WI38 (cell line): ENCODE measurements at regions not wholly inside any gene's neighbourhood (a gene's known extent, or its start where the extent isn't known, plus 50 kb on each side); places are given as distances from the start of the nearest gene placed in this dataset.
"Not testable (repeated sequence)": the region's sequence is repeated elsewhere in the genome, so short reads cannot be mapped to it uniquely, and the experiment has no call there.

Source experiments
- H3K4me3 ChIP-seq: 2 replicates; pipeline ENCODE4 v1.5.1; 2011; ENCODE audit warnings: low read depth, mild to moderate bottlenecking, control low read depth, low read length

DNA sequence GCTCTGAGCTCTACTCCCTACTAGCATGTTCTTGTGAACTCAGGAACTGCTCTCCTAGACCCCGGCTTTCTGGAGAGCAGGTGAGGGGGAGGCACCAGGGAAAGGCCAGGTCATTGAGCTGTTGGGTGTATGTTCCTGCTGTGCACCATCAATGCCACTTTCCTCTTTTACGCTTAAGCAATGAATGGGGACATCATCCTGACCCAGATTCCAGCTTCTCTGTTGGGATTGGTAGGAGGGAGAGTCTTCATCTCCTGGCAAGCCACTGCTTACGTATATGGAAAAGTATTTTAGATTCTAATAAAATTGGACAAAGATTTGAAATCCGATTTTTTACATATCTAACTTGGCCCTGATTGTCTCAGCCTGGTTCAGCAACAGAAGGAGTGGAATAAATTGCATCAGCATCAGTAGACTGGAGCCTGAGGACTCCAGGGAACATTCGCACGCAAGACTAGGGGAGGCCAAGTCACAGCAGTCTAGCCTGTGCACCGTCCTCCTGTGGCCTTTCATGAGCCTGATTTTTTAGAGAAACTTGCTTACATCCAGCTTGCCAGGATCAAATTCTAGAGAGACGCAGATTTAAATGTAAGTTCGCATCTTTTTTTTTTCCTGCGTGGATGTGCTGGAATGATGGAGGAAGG, 439.3 kb downstream of the RPIA start:
- not testable (repeated sequence) for H3K4me3 ChIP-seq

DNA sequence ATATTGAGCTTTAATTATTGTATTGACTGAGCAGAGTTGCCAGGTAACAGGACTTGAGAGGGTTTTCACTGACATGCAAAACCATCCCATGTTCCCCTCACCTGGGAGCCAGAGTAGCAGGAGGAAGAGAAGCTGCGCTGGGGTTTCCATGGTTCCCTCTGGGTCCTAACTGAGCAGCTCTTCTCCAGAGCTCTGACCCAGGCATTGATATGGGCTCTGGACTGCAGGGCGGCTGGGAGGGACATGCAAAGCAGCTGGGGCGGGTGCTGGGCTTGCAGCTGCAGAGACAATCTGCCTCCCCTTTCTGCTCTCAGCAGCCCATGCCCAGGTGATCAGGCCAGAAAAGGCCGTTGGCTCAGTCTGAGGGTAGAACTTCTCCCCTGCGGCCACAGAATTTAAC, 451.5 kb downstream of the RPIA start:
- not testable (repeated sequence) for H3K4me3 ChIP-seq

DNA sequence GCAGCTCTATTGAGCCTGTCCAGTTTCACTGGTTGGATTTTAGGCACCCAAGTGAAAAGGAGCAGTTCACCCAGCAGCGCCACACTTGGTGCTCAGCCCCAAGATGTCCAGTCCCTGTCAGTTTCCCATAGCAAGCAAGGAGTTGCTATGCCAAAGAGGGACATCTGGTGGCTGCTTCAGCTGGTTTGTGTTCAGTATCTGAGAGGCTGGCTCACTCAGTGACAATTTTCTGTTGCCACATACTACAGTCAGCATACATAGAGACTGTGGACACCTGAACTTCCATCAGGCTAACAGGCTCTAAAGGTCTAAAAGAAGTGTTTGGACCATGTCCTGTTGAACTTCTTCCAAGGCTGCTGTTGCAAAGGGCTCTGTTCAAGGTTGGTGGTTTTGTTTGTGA, 453.9 kb downstream of the RPIA start:
- H3K4me3 ChIP-seq: not testable (repeated sequence)

DNA sequence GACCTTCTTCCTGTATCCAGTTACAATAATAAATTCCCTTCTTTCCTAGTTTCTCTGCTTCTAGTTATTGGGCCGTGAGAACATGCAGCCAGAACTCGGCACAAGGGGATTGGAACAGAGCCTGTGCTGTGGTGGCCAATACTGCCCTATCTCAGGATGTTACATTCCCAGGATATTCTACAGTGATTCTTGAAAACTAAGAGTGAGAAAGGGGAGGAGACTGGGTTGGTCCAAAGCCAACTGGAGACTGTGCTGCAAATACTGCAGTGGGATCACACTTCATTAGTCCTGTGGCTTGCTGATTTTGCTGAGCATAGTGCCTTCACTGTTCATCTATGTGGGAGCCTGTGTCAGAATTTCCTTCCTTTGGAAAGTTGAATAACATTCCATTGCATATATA, 456.8 kb downstream of the RPIA start:
- H3K4me3 ChIP-seq: not testable (repeated sequence)

DNA sequence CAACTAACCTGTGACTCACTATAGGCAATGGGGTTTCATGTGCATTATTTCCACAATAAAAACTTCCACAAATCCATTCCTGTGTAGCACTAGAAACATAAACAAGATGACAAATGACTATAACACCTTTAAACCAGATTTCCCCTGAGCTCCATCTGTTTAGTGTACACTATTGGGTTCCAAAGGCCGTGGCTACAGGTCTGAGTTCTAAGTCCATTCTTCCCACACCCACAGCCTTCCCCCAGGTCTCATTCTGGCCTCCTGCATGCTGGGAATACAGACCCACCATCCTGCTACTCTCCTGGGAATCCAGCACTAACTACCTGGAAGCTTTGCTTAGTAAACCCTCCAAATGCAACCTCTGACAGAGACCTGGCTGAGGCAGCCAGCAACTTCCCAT, 460.2 kb downstream of the RPIA start:
- not testable (repeated sequence) for H3K4me3 ChIP-seq

DNA sequence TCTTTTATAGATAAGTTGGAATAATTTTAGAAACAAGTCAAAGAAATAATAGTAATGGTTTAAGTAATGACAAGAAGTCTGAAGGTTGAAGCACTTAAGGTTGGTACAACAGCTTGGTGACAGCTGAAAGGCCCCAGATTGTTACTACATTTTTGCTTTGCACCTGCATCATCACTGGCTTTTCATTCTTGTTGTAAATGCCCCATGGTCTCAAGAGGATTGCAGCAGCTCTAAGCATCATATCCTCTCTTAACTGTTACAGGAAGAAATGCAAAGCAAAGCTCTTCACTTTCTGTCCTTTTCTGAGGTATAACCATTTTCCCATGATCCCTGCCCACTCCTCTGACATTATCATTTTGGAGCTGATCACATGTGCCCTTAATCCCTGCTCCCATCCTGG, 461.0 kb downstream of the RPIA start:
- H3K4me3 ChIP-seq: not testable (repeated sequence)

DNA sequence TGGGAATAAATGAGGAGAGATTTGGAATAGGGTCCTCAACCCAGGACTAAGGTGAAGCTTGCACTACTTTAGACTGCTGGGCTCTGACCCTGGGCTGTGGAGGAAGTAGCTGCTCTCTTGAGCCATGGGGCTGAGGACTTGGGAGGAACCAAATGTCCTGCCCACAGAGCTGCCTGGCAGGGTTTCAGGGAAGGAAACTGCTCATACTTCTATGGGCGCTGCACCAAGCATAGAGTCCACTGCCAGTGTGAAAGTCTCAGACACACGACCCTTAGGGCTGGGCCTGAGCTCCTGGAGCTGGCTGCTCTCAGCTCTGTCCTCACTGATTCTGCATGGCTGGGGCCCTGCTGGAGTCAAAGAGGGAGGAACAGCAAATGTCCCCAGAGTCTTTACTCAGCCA, 461.7 kb downstream of the RPIA start:
- H3K4me3 ChIP-seq: not testable (repeated sequence)

DNA sequence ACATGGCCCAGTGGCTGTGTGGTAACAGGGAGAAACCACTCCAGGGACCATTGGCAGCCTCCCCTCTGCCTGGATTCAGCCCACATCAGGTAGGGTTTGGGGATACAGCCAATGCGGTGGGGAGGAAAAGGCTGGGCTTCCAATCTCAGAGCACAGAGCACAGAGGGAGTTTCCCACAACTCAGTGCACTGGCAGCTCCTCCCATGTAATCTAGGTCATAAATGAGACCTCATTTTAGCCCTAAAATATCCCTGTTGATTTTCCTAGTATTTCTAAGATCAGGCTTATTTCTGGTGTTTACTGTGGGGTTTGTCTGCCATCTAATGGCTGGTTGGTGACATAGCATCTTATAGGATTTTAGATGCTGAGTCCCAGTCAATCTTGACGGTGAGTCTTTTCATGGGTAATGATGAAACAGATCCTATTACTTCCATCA, 462.8 kb downstream of the RPIA start:
- not testable (repeated sequence) for H3K4me3 ChIP-seq

DNA sequence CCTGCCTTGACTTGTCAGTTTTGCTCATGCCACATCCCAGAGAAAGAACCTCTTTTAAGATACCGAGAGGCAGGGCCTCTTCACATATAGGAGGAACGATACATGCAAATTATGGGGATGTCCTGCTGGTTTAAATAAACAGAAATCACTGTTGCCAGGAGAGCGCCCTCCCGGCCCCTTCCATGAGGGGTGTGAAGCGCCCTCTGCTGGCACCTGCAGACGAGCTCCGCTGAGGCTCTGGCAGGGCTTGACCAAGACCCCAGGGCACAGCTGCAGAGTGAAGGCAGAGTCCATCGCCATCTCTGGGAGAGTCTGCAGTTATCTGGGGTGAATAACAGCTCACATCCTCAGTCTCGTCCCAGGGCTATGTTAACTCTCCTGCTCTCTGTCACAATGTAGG, 468.8 kb downstream of the RPIA start:
- not testable (repeated sequence) for H3K4me3 ChIP-seq

DNA sequence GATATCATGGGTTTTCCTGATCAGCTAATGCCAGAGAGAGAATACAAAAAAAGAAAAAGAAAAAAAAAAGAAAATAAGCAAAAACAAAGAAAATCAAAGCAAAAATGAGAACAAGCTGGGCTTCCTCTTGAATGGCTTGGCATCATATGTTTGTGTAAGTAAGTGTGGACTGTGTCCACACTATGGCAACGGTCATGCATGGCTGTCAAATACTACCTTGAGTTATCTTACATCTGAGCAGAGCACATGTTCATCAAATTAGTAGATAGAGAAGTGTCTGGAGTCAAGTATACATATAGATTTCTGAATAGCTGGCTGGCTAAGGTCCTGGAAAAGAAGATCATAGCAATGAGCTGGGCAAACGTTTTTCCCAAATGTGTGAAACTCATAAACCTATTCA, 470.2 kb downstream of the RPIA start:
- not testable (repeated sequence) for H3K4me3 ChIP-seq

DNA sequence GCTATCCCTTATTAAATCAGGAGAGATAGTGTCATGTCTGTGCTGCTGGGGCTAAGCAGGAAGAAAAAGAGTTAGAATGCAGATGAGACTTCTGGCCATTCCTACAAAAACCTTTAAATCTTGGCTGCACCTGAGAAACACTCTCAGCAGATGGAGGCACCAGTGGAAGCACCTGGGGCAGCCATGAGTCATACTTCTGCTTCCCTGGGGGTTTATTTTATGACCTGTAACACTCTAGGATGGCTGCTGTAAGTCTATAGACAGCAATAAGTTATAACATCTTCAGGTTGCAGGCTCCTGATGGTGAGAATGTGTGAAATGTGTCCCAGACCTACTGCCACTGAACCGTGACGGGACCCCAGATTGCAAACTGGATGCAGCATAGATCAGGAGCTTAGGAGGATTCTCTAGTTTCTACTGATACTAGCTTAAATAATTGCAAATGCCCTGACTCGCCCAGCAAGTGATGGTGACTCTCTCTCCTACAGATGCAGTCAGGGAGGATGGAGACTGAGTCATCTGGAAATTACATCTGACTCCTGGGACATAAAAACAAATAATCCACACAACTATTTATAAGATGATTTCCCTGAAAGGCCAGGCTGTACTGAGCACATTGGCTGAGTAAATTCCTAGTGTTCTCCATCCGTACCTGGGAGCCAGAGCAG, 479.2 kb downstream of the RPIA start:
- not testable (repeated sequence) for H3K4me3 ChIP-seq

DNA sequence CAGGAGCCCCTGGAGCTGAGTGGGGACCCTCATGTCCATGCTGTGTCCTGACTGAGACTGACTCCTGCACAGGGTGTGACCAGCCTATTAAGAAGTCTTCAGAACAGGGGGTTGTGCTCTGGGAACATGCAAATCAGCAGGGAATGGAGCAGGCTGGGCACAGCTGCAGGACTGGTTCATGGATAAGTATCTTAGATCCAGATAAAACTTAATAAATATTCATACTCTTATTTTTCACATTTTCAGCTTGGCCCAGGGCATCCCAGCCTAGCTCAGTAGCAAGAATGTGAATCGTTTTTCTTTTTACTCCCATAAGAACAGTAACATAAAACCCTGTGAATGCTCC, 479.7 kb downstream of the RPIA start:
- H3K4me3 ChIP-seq: not testable (repeated sequence)

DNA sequence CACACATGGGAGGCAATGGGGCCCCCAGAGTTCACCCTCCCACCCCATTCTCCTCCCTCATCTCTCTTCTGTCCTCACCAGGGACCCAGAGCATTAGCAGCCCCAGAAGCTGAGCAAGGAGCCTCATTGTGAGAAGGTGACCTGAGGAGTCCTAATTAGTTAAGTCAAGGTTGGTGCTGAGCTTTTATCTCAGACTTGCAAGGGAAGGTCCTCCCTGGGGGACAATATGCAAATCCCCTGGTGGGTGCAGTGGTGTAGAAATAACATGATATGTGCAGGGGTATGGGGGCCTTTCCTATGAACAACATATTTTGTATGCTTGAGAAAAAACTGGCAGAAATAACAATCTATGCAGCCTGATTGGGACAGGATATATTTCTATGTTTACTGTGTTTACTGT, 485.5 kb downstream of the RPIA start:
- not testable (repeated sequence) for H3K4me3 ChIP-seq

DNA sequence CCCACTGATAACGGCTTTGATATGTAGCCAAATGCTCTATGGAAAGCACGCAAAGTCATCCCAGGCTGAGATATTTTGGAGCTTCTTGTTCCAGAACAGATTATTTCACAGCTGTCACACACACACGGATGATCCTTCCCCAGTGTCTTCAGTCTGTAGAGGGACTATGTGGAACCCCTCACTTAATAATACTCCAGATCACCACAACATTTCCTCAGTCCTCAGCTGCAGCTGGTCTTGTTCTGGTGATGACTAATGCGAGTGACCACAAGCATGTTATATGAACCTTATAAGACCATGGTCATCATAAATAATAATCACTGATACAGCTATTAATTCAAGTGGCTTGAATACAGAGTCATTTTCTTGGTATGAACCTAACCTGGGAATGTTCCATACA, 490.7 kb downstream of the RPIA start:
- not testable (repeated sequence) for H3K4me3 ChIP-seq

DNA sequence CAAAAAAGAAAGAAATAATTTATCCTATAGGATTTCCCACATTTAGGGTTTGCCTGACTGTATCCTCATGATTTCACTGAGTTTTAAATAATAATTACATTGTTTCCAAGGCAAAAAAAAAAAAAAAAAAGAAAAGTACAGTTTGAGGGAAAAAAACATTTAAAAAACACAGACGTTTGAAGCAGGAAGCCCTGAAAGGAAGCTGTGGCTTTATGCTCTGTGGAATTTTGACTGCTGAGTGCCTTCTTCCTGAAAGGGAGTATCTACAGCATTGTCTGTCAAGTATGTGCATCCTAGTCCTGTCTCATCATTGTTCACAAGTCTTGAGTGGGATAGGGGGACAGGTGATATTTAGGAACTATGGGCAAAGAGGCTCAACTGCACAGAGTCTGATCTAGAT, 493.3 kb downstream of the RPIA start:
- H3K4me3 ChIP-seq: not testable (repeated sequence)

DNA sequence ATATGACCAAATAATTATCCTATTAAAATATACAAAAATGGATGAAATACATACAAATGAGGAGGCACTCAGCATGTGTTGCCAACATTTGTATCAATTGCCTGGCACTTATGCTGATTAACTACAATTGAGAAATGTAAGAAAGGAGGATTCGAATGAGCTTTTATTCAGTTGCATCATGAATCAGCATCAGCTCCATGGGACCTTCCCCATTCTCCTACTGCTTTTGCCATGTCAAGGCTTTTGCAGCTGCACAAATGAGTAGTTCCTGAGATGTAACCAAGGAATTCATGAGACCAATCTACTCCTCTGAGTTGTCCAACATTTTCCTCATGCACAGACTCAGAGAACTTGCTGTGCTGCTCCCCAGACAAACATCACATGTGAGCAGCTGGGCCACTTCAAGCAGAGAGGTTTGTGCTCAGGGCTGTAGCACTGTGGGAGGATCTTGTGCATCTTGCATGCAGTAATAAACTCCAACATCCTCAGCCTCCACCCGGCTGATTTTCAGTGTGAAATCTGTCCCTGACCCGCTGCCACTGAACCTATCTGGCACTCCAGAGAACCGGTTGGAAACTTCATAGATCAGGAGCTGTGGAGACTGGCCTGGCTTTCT, 504.3 kb downstream of the RPIA start:
- not testable (repeated sequence) for H3K4me3 ChIP-seq

DNA sequence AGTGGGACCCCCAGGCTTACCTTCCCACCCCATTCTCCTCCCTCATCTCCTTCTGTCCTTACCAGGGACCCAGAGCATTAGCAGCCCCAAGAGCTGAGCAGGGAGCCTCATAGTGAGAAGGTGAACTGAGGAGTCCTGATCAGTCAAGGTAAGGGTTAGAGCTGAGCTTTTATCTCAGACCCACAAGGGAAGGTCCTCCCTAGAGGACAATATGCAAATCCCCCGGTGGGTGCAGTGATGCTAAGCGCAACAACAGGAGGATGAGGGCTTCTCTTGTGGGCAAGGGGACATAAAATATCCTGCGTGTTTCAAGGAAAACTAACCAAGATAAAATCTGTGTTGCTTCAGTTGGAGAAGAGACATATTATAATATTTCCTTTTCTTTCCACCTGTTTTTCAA, 505.2 kb downstream of the RPIA start:
- not testable (repeated sequence) for H3K4me3 ChIP-seq

DNA sequence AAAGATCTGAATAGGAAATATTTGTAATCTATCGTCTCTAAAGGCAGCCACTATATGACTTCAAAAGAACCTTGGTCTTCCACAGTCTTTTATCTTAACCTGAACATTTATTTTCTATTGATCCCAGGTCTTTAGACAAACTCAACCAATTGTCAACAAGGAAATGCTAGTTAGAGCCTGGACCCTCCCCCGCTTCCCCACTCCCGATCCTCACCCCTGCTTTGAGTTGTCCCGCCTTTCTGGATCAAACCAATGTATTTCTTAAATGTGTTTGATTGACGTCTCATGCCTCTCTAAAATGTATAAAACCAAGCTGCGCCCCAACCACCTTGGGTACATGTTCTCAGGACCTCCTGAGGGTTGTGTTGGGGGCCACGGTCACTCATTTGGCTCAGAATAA, 506.6 kb downstream of the RPIA start:
- H3K4me3 ChIP-seq: not testable (repeated sequence)

DNA sequence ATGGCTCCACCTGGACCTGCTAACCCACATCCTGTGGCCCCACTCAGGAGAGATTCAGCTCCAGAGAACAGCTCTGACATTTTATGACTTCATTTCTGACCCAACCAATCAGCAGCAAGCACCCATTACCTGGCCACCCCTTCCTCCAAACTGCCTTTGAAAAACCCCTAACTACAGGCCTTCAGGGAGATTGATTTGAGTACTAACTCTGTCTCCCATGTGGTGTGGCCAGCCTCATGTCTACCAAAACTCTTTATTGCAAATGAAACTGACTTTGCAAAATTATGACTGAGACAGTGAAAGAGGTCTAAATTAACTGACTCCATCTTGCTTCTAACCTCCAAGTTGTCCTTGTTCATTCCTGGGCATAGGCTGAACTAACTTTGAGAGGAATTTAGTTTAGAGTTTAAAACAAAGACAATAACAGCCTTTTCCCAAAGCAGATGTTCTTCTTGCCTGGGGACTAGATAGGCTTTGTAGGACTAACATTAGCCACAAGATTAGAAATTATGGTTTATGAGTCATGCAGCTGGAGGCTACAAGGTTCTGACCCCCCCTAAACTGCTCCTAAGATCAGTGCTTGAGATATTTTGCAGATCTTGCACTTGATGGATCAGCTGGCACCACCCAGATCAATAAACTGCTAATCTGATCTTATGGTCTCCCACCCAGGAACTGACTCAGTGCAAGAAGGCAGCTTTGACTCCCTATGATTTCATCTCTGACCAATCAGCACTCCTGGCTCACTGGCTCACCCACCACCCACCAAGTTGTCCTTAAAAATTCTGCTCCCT, 508.2 kb downstream of the RPIA start:
- not testable (repeated sequence) for H3K4me3 ChIP-seq

DNA sequence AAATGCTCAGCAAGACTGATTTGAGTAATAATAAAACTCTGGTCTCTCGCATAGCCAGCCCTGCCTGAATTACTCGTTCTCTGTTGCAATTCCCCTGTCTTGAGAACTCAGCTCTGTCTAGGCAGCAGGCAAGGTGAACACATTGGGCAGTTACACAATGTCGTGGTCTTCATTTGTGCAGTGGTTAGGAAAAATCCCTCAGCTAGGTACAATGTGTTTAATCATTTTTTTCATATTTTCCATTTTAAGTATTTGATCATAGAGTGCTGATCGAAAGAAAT, 508.7 kb downstream of the RPIA start:
- H3K4me3 ChIP-seq: not testable (repeated sequence)

DNA sequence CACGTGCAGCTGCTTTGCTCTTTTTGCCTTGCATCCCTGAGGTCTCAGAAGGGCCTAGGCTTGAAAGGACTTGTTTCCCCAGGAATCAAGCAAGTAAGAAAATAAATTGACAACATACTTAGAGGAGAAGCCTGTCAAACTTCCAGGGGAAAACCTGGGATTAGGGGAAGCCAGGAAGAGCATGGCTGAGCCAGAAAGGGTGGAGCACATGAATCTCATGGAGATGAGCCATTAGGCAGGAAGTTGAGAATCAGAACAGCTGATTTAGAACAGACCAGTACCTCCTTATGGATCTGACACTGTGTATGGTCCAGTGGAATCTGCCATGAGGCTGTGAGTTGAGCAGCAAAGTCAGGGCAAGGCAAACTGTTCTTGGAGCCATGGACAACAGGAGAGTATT, 511.0 kb downstream of the RPIA start:
- H3K4me3 ChIP-seq: not testable (repeated sequence)

DNA sequence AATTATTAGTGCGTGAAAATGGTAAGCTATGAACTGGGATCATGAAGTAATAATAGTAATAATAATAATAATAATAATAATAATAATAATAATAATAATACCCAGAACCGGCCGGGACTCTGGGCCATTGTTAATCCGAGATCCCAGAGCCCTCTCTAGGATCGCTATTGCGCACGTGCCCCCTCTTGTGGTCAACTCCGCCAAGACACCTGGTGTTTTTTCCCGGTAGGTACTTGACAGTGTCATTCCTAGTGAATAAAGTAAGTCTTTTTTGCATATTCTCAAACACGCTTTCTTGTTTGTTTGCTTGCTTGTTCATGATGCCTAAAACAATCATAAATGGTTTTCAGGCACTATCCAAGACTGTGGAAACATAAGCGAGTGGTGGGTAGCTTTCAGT, 513.7 kb downstream of the RPIA start:
- not testable (repeated sequence) for H3K4me3 ChIP-seq
